ENCODE measurements at regions not wholly inside any gene's neighbourhood (a gene's known extent, or its start where the extent isn't known, plus 50 kb on each side); places are given as distances from the start of the nearest gene placed in this dataset.

GRCh38 chr5:92369587-92369986, 986.5 kb upstream of the ARRDC3 start:
- TF ChIP-seq, protein P1, sequence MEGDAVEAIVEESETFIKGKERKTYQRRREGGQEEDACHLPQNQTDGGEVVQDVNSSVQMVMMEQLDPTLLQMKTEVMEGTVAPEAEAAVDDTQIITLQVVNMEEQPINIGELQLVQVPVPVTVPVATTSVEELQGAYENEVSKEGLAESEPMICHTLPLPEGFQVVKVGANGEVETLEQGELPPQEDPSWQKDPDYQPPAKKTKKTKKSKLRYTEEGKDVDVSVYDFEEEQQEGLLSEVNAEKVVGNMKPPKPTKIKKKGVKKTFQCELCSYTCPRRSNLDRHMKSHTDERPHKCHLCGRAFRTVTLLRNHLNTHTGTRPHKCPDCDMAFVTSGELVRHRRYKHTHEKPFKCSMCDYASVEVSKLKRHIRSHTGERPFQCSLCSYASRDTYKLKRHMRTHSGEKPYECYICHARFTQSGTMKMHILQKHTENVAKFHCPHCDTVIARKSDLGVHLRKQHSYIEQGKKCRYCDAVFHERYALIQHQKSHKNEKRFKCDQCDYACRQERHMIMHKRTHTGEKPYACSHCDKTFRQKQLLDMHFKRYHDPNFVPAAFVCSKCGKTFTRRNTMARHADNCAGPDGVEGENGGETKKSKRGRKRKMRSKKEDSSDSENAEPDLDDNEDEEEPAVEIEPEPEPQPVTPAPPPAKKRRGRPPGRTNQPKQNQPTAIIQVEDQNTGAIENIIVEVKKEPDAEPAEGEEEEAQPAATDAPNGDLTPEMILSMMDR (IDR thresholded peaks at IDR 0.05) = no peak
- TF ChIP-seq NR2C2 (CRISPR knock-in tag; IDR thresholded peaks at IDR 0.05) (no peak), NFYB (CRISPR knock-in tag; conservative IDR thresholded peaks at IDR 0.05; ENCODE audit: low read depth) (no peak), ETV6 (CRISPR knock-in tag; IDR thresholded peaks at IDR 0.05) (no peak)
